HepG2 (cell line): ENCODE measurements at regions not wholly inside any gene's neighbourhood (a gene's known extent, or its start where the extent isn't known, plus 50 kb on each side); places are given as distances from the start of the nearest gene placed in this dataset.

Experiments
- ATAC-seq: fragments of 200-7000 bp; cut with Tn5 transposase; 3 replicates; pipeline ENCODE4 v1.9.1; 2020; ENCODE audit warnings: mild to moderate bottlenecking, moderate library complexity
- BruUV-seq: library from RNA; stranded (reverse); fragments of 400-500 nt; replicated peaks from 2 replicates; lab custom pipeline; 2021; lab: Mats Ljungman, UMichigan
- CTCF ChIA-PET: fragments of 300-600 bp; formaldehyde crosslinking; extraction: SDS; loops from one replicate; lab custom pipeline; 2021; ENCODE audit warnings: low total read pairs, inconsistent platforms, low intra/inter-chr PET ratio; lab: Yijun Ruan, JAX
- POLR2A ChIA-PET: fragments of 350-600 bp; sonication (Branson Sonifier 250); formaldehyde crosslinking; loops from one replicate; lab custom pipeline; 2020; ENCODE audit warnings: antibody characterized with exemption, inconsistent platforms; lab: Yijun Ruan, JAX
- DNase-seq: peaks from one replicate; pipeline ENCODE4 v3.0.0-alpha.2; 2015; ENCODE audit warnings: low spot score
- FAIRE-seq: peaks from 3 replicates; lab custom pipeline; 2011; peaks lifted over from hg19 to GRCh38; lab: Jason Lieb, UNC
- H2AFZ ChIP-seq: one replicate; pipeline ENCODE4 v1.6.1; 2011; ENCODE audit warnings: low read length, inconsistent platforms
- H3K27ac ChIP-seq: fragments of 300-600 bp; 3 replicates; pipeline ENCODE4 v1.8.0; 2011; ENCODE audit warnings: mixed run types, mild to moderate bottlenecking, mixed read lengths, low read length, inconsistent platforms; ENCODE audit not compliant: insufficient read depth; ENCODE audit errors: extremely low read length
- H3K27me3 ChIP-seq, 2 experiments: fragments of 200-600 bp in 1 of 2; 2 replicates in 1 of 2; 3 replicates in 1 of 2; pipeline versions ENCODE4 v1.6.0 to v1.8.0; 2011; ENCODE audit warnings: low read length in 2 of 2, mild to moderate bottlenecking in 2 of 2, moderate library complexity in 2 of 2, inconsistent platforms in 1 of 2; ENCODE audit not compliant: insufficient read depth in 2 of 2, control insufficient read depth in 1 of 2
- H3K36me3 ChIP-seq, 2 experiments: fragments of 200-600 bp in 1 of 2; replicated peaks in 1 of 2; 2 replicates in 1 of 2; 3 replicates in 1 of 2; pipeline versions ENCODE4 v1.5.1 to v1.8.0; 2011; ENCODE audit warnings: low read length in 2 of 2, inconsistent platforms in 1 of 2; ENCODE audit not compliant: insufficient read depth in 2 of 2, control insufficient read depth in 1 of 2
- H3K4me1 ChIP-seq: 2 replicates; pipeline ENCODE4 v1.5.1; 2012; ENCODE audit warnings: low read length, inconsistent platforms; ENCODE audit not compliant: insufficient read depth
- H3K4me2 ChIP-seq: 2 replicates; pipeline ENCODE4 v1.6.0; 2011; ENCODE audit warnings: low read depth, low read length, inconsistent platforms
- H3K4me3 ChIP-seq, 3 experiments: fragments of 200-600 bp in 1 of 3; sonication (generic), shearing (Covaris generic) in 1 of 3; replicated peaks in 1 of 3; 2 replicates each; pipeline ENCODE4 v1.5.1; 2011 to 2016; ENCODE audit warnings: low read length in 3 of 3, inconsistent platforms in 2 of 3, low read depth in 2 of 3, mild to moderate bottlenecking in 2 of 3, control low read depth in 1 of 3, mixed read lengths in 1 of 3; ENCODE audit not compliant: insufficient read depth in 1 of 3
- H3K79me2 ChIP-seq: one replicate; pipeline ENCODE4 v1.6.1; 2011; ENCODE audit warnings: low read length, inconsistent platforms; ENCODE audit not compliant: insufficient read depth
- H3K9ac ChIP-seq: 2 replicates; pipeline ENCODE4 v1.6.0; 2011; ENCODE audit warnings: mild to moderate bottlenecking, low read depth, low read length, inconsistent platforms; ENCODE audit not compliant: insufficient read depth
- H3K9me3 ChIP-seq: 2 replicates; pipeline ENCODE4 v1.5.1; 2012; ENCODE audit warnings: mild to moderate bottlenecking, low read length
- H4K20me1 ChIP-seq: 2 replicates; pipeline ENCODE4 v1.6.0; 2011; ENCODE audit warnings: inconsistent platforms, mild to moderate bottlenecking, low read length, moderate library complexity; ENCODE audit not compliant: insufficient read depth
- CEBPZ ChIP-seq: IDR thresholded peaks from 2 replicates; pipeline ENCODE4 v1.6.1; 2012; ENCODE audit warnings: low read length, improper control_type of control experiment
- CREM ChIP-seq, 2 experiments: sonication (generic) in 1 of 2; formaldehyde crosslinking in 1 of 2; IDR thresholded peaks; 2 replicates each; pipeline versions ENCODE4 v1.4.0 to v1.6.1; 2016 to 2020; ENCODE audit warnings: antibody characterized with exemption in 1 of 2, mild to moderate bottlenecking in 1 of 2, missing genetic modification reagents in 1 of 2
- EP300 ChIP-seq, 3 experiments: sonication (generic) in 1 of 3; formaldehyde crosslinking in 1 of 3; IDR thresholded peaks; 2 replicates each; pipeline versions ENCODE4 v1.5.1 to v1.6.1; 2011 to 2020; ENCODE audit warnings: low read depth in 2 of 3, low read length in 2 of 3, borderline replicate concordance in 1 of 3, improper control_type of control experiment in 1 of 3, mild to moderate bottlenecking in 1 of 3, missing genetic modification reagents in 1 of 3, moderate library complexity in 1 of 3
- FOXP4 ChIP-seq: sonication (generic); formaldehyde crosslinking; IDR thresholded peaks from 2 replicates; pipeline ENCODE4 v1.4.0; 2020; ENCODE audit warnings: missing genetic modification reagents
- GATAD2A ChIP-seq: IDR thresholded peaks from 2 replicates; pipeline ENCODE4 v1.6.1; 2016
- POLR2AphosphoS5 ChIP-seq: IDR thresholded peaks from 2 replicates; pipeline ENCODE4 v1.6.1; 2012; ENCODE audit warnings: low read depth, low read length
- PRPF4 ChIP-seq: fragments of 200-400 bp; formaldehyde crosslinking; IDR thresholded peaks from 2 replicates; pipeline ENCODE4 v1.6.1; 2016; ENCODE audit warnings: low read length, low read depth; ENCODE audit not compliant: poor library complexity, severe bottlenecking
- STAT5B ChIP-seq: sonication (generic); formaldehyde crosslinking; IDR thresholded peaks from 2 replicates; pipeline ENCODE4 v1.4.0; 2020; ENCODE audit warnings: missing genetic modification reagents
- TBL1XR1 ChIP-seq: fragments of 150-350 bp; IDR thresholded peaks from 2 replicates; pipeline ENCODE4 v1.6.1; 2014; ENCODE audit warnings: borderline replicate concordance, low read length; ENCODE audit not compliant: partially characterized antibody
- ZBTB25 ChIP-seq: IDR thresholded peaks from 2 replicates; pipeline ENCODE4 v1.6.1; 2018; ENCODE audit warnings: missing genetic modification reagents
- ZNF3 ChIP-seq: IDR thresholded peaks from 2 replicates; pipeline ENCODE4 v1.7.0; 2017; ENCODE audit warnings: inconsistent platforms
- ZNF550 ChIP-seq: sonication (generic); formaldehyde crosslinking; IDR thresholded peaks from 2 replicates; pipeline ENCODE4 v1.4.0; 2020; ENCODE audit warnings: mild to moderate bottlenecking, missing genetic modification reagents, borderline replicate concordance
- ZNF839 ChIP-seq: sonication (generic); formaldehyde crosslinking; IDR thresholded peaks from 2 replicates; pipeline ENCODE4 v1.4.0; 2020; ENCODE audit warnings: missing genetic modification reagents, mild to moderate bottlenecking, borderline replicate concordance
- ZSCAN20 ChIP-seq: sonication (generic); formaldehyde crosslinking; IDR thresholded peaks from 2 replicates; pipeline ENCODE4 v1.4.0; 2020; ENCODE audit warnings: missing genetic modification reagents, mild to moderate bottlenecking, borderline replicate concordance
- WGBS: methylation state at CpG from one replicate; pipeline ENCODE4 v1.1.6; 2017; ENCODE audit warnings: low lambda C conversion rate; 5-methylcytosine and 5-hydroxymethylcytosine counted together
- in situ Hi-C: cut with HindIII; loops from 2 replicates; pipeline ENCODE4 v1.10.0; 2017; ENCODE audit warnings: low pct_unique_long_range_greater_than_20kb; ENCODE audit not compliant: extremely low pct_ligation_motif_present
- intact Hi-C: fragments of 100-400 bp; cut with micrococcal nuclease; formaldehyde crosslinking; loops from one replicate; pipeline ENCODE4 v1.10.0; 2022; ENCODE audit not compliant: unreplicated experiment

- TF ChIP-seq ZNF3 (CRISPR knock-in tag): no peak
- TF ChIP-seq CREM (IDR thresholded peaks at IDR 0.05): no peak
- TF ChIP-seq CREM (CRISPR knock-in tag; IDR thresholded peaks at IDR 0.05): no peak
- no peak for TF ChIP-seq POLR2AphosphoS5
These were observed 430.2 kb downstream of the MEIS1 start (continued) for GRCh38 chr2:66865161-66865560.

- POLR2A ChIA-PET: no interaction called here
- Histone ChIP-seq H3K79me2 (no peaks in the 10 kb centered on the region), H3K27me3 (no peaks in the 10 kb centered on the region), H3K4me2 (no peak overlapping the region), H3K4me3 (no peak overlapping the region), H2AFZ (no peak overlapping the region), H3K9me3 (peaks cover 16% of the 10 kb centered on the region; the same call in 1 of the 2 replicates), H4K20me1 (no peaks in the 10 kb centered on the region), H3K27ac (no peak overlapping the region), H3K4me1 (no peaks in the 10 kb centered on the region), H3K36me3 (no peaks in the 10 kb centered on the region), H3K9ac (no peak overlapping the region)
- in situ Hi-C loops (no loop called here), intact Hi-C loops (no loop called here)
- DNase-seq: no peak
- CTCF ChIA-PET: no interaction called here
- BruUV-seq: no TSS peak
- no peak for ATAC-seq
- WGBS: 4% methylated on average over 3 of the region's 3 CpGs
- no peak for FAIRE-seq
- no peak for TF ChIP-seq PRPF4
- TF ChIP-seq CEBPZ: no peak
- no peak for TF ChIP-seq STAT5B
- TF ChIP-seq EP300 (IDR thresholded peaks at IDR 0.05; ENCODE audit: low read depth in 2 of 2, low read length in 2 of 2): no peak
- no peak for TF ChIP-seq EP300 (CRISPR knock-in tag; IDR thresholded peaks at IDR 0.05; ENCODE audit: borderline replicate concordance)
- no peak for TF ChIP-seq GATAD2A
- no peak for TF ChIP-seq ZSCAN20 (CRISPR knock-in tag)
- TF ChIP-seq ZBTB25 (CRISPR knock-in tag): no peak
- TF ChIP-seq ZNF839 (CRISPR knock-in tag): no peak
- TF ChIP-seq TBL1XR1: no peak
- TF ChIP-seq FOXP4 (CRISPR knock-in tag): no peak
- TF ChIP-seq ZNF550 (CRISPR knock-in tag): no peak
These were observed 431.6 kb downstream of the MEIS1 start for GRCh38 chr2:66866331-66867062.
